T-cell (primary cell): ENCODE measurements at regions not wholly inside any gene's neighbourhood (a gene's known extent, or its start where the extent isn't known, plus 50 kb on each side); places are given as distances from the start of the nearest gene placed in this dataset.

ENCODE experiments used
- ATAC-seq, 4 experiments: fragments of 200-7000 bp in 3 of 4; fragments of 150-1000 bp in 1 of 4; cut with Tn5 transposase; replicated peaks in 1 of 4; 1 replicate in 3 of 4; 2 replicates in 1 of 4; pipeline ENCODE4 v1.10.0; 2021; ENCODE audit warnings: moderate library complexity in 3 of 4, mild to moderate bottlenecking in 2 of 4, moderate number of reproducible peaks in 1 of 4
- CTCF ChIA-PET, 2 donors: fragments of 300-600 bp; sonication (Branson Sonifier 250); formaldehyde crosslinking; loops; one replicate each; lab custom pipeline; 2022; ENCODE audit warnings: antibody characterized with exemption in 2 of 2; lab: Charles Lee
- POLR2A ChIA-PET, 2 donors: fragments of 300-600 bp; sonication (Branson Sonifier 250); formaldehyde crosslinking; loops; one replicate each; lab custom pipeline; 2022; ENCODE audit warnings: antibody characterized with exemption in 2 of 2; lab: Charles Lee
- DNase-seq, 35 experiments: peaks; one replicate each; pipeline versions ENCODE4 v3.0.0 to v3.0.0-alpha.2; 2013 to 2023
- H3K27ac ChIP-seq: one replicate; pipeline ENCODE4 v1.5.1; 2013; ENCODE audit warnings: low read length
- H3K27me3 ChIP-seq, 2 experiments: replicated peaks in 1 of 2; 1 replicate in 1 of 2; 2 replicates in 1 of 2; pipeline versions ENCODE4 v1.6.1 to v1.7.0; 2013; ENCODE audit warnings: low read length in 1 of 2, mixed read lengths in 1 of 2; ENCODE audit not compliant: control insufficient read depth in 2 of 2, insufficient read depth in 2 of 2; ENCODE audit errors: extremely low read depth in 1 of 2
- H3K36me3 ChIP-seq, 2 donors: 1 replicate in 1 of 2; 2 replicates in 1 of 2; pipeline versions ENCODE4 v1.6.1 to v1.7.0; 2013; ENCODE audit warnings: low read length in 1 of 2; ENCODE audit not compliant: control insufficient read depth in 2 of 2, insufficient read depth in 1 of 2; ENCODE audit errors: extremely low read depth in 1 of 2
- H3K4me1 ChIP-seq, 2 experiments: 1 replicate in 1 of 2; 2 replicates in 1 of 2; pipeline versions ENCODE4 v1.6.1 to v1.7.0; 2013; ENCODE audit warnings: low read length in 2 of 2, mixed read lengths in 1 of 2; ENCODE audit not compliant: insufficient read depth in 2 of 2, control insufficient read depth in 1 of 2; ENCODE audit errors: extremely low read depth in 1 of 2
- H3K4me3 ChIP-seq, 2 donors: 1 replicate in 1 of 2; 2 replicates in 1 of 2; pipeline versions ENCODE4 v1.5.1 to v1.7.0; 2013; ENCODE audit warnings: mild to moderate bottlenecking in 2 of 2, low read length in 1 of 2, moderate library complexity in 1 of 2; ENCODE audit not compliant: control insufficient read depth in 1 of 2; ENCODE audit errors: extremely low read depth in 1 of 2
- H3K9me3 ChIP-seq: 2 replicates; pipeline ENCODE4 v1.7.0; 2013
- H3K27ac Mint-ChIP-seq, 2 donors: one replicate each; pipeline ENCODE4 v1.8.0; 2020 to 2021; ENCODE audit warnings: mild to moderate bottlenecking in 2 of 2, mixed read lengths in 2 of 2
- H3K27me3 Mint-ChIP-seq, 2 donors: one replicate each; pipeline ENCODE4 v1.8.0; 2021 to 2022; ENCODE audit warnings: mixed read lengths in 2 of 2
- H3K36me3 Mint-ChIP-seq: one replicate; pipeline ENCODE4 v1.8.0; 2021; ENCODE audit warnings: mixed read lengths
- H3K4me1 Mint-ChIP-seq, 3 donors: one replicate each; pipeline ENCODE4 v1.8.0; 2020 to 2022; ENCODE audit warnings: mixed read lengths in 3 of 3, mild to moderate bottlenecking in 1 of 3
- H3K4me3 Mint-ChIP-seq, 3 donors: one replicate each; pipeline ENCODE4 v1.8.0; 2020 to 2022; ENCODE audit warnings: mild to moderate bottlenecking in 3 of 3, mixed read lengths in 3 of 3, moderate library complexity in 3 of 3
- H3K9me3 Mint-ChIP-seq, 3 donors: one replicate each; pipeline ENCODE4 v1.8.0; 2020 to 2022; ENCODE audit warnings: mixed read lengths in 3 of 3
- WGBS: methylation state at CpG from one replicate; pipeline ENCODE4 v1.1.5; 2013; ENCODE audit warnings: missing lambda C conversion rate; ENCODE audit not compliant: insufficient coverage; 5-methylcytosine and 5-hydroxymethylcytosine counted together

GRCh38 chr4:162909952-162910351 lies 256.7 kb downstream of the NAF1 start:
- Mint-ChIP-seq H3K36me3 (no peaks in the 10 kb centered on the region), H3K27ac (no peak overlapping the region)
- POLR2A ChIA-PET, result no interaction called here

GRCh38 chr4:162894387-162894786 lies 272.3 kb downstream of the NAF1 start:
- Histone ChIP-seq H3K27ac (no peak overlapping the region), H3K36me3 (no peaks in the 10 kb centered on the region), H3K4me3 (no peak overlapping the region), H3K27me3 (no peaks in the 10 kb centered on the region), H3K9me3 (no peaks in the 10 kb centered on the region), H3K4me1 (no peaks in the 10 kb centered on the region)
- Mint-ChIP-seq H3K4me1 (peaks cover 0 to 5% (median 0%) of the 10 kb centered on the region in 3 donors), H3K9me3 (no peaks in the 10 kb centered on the region), H3K4me3 (no peak overlapping the region), H3K36me3 (no peaks in the 10 kb centered on the region), H3K27ac (no peak overlapping the region), H3K27me3 (no peaks in the 10 kb centered on the region)
- no peak for ATAC-seq
- POLR2A ChIA-PET, result interaction anchor here in 1 of 2 donors (0.6 kb wide), 1 partner anchor 850 kb away, joined by 3 read pairs; no protein-coding TSS in a partner anchor
- no CpG with 5 or more reads among the region's 3 CpGs for WGBS
- CTCF ChIA-PET, result no interaction called here
- DNase-seq, result no peak

More at GRCh38 chr4:162909952-162910351, 256.7 kb downstream of the NAF1 start:
- DNase-seq, result no peak
- H3K9me3 Mint-ChIP-seq, result peaks cover under 1 to 11% (median 11%) of the 10 kb centered on the region in 3 donors
- CTCF ChIA-PET, result no interaction called here
- no peak for ATAC-seq
- Histone ChIP-seq H3K4me1 (no peaks in the 10 kb centered on the region), H3K4me3 (no peak overlapping the region), H3K9me3 (no peaks in the 10 kb centered on the region), H3K36me3 (no peaks in the 10 kb centered on the region), H3K27ac (no peak overlapping the region), H3K27me3 (no peaks in the 10 kb centered on the region)
- no peak overlapping the region for H3K4me3 Mint-ChIP-seq
- WGBS, result 67% methylated on average over 1 of the region's 2 CpGs
- no peaks in the 10 kb centered on the region for H3K27me3 Mint-ChIP-seq
- H3K4me1 Mint-ChIP-seq, result no peaks in the 10 kb centered on the region

- Histone ChIP-seq H3K27me3 (no peaks in the 10 kb centered on the region), H3K36me3 (no peaks in the 10 kb centered on the region), H3K4me3 (no peak overlapping the region), H3K4me1 (no peaks in the 10 kb centered on the region), H3K9me3 (no peaks in the 10 kb centered on the region), H3K27ac (no peak overlapping the region)
- Mint-ChIP-seq H3K4me3 (no peak overlapping the region), H3K36me3 (no peaks in the 10 kb centered on the region), H3K4me1 (peaks cover 0 to 5% (median 0%) of the 10 kb centered on the region in 3 donors), H3K9me3 (peaks cover 0 to 5% (median 0%) of the 10 kb centered on the region in 3 donors), H3K27me3 (no peaks in the 10 kb centered on the region), H3K27ac (no peak overlapping the region)
- no peak for ATAC-seq
- WGBS, result no CpG with 5 or more reads among the region's 3 CpGs
- CTCF ChIA-PET, result no interaction called here
- POLR2A ChIA-PET, result no interaction called here
- no peak for DNase-seq
These were observed 274.6 kb downstream of the NAF1 start for GRCh38 chr4:162891788-162892707.

- CTCF ChIA-PET, result no interaction called here
- no peaks in the 10 kb centered on the region for H3K4me1 ChIP-seq
- no peaks in the 10 kb centered on the region for H3K36me3 Mint-ChIP-seq
These were observed 288.6 kb downstream of the NAF1 start for GRCh38 chr4:162878096-162878495.

GRCh38 chr4:162874748-162875147 lies 291.9 kb downstream of the NAF1 start:
- H3K4me1 ChIP-seq, result no peaks in the 10 kb centered on the region
- no peak overlapping the region for H3K4me3 ChIP-seq
- H3K27ac ChIP-seq, result no peak overlapping the region
- POLR2A ChIA-PET, result no interaction called here
- no peaks in the 10 kb centered on the region for H3K9me3 Mint-ChIP-seq
- 100% methylated on average over 1 of the region's 2 CpGs for WGBS
- no peak for DNase-seq
- H3K36me3 ChIP-seq, result no peaks in the 10 kb centered on the region
- ATAC-seq, result no peak
- no peaks in the 10 kb centered on the region for H3K9me3 ChIP-seq
- no peak overlapping the region for H3K4me3 Mint-ChIP-seq
- H3K36me3 Mint-ChIP-seq, result no peaks in the 10 kb centered on the region
- CTCF ChIA-PET, result no interaction called here
- H3K27me3 ChIP-seq, result no peaks in the 10 kb centered on the region
- H3K4me1 Mint-ChIP-seq, result no peaks in the 10 kb centered on the region
- no peaks in the 10 kb centered on the region for H3K27me3 Mint-ChIP-seq
- H3K27ac Mint-ChIP-seq, result no peak overlapping the region

More at GRCh38 chr4:162878096-162878495, 288.6 kb downstream of the NAF1 start:
- POLR2A ChIA-PET, result no interaction called here
- no peaks in the 10 kb centered on the region for H3K9me3 ChIP-seq
- no peak overlapping the region for H3K4me3 Mint-ChIP-seq
- H3K4me3 ChIP-seq, result no peak overlapping the region
- H3K27ac ChIP-seq, result no peak overlapping the region
- ATAC-seq (no peak), DNase-seq (no peak)
- no peaks in the 10 kb centered on the region for H3K36me3 ChIP-seq
- no peaks in the 10 kb centered on the region for H3K27me3 Mint-ChIP-seq
- no peak overlapping the region for H3K27ac Mint-ChIP-seq
- H3K4me1 Mint-ChIP-seq, result no peaks in the 10 kb centered on the region
- no peaks in the 10 kb centered on the region for H3K9me3 Mint-ChIP-seq
- no CpG with 5 or more reads among the region's 1 CpG for WGBS
- H3K27me3 ChIP-seq, result no peaks in the 10 kb centered on the region

DNA sequence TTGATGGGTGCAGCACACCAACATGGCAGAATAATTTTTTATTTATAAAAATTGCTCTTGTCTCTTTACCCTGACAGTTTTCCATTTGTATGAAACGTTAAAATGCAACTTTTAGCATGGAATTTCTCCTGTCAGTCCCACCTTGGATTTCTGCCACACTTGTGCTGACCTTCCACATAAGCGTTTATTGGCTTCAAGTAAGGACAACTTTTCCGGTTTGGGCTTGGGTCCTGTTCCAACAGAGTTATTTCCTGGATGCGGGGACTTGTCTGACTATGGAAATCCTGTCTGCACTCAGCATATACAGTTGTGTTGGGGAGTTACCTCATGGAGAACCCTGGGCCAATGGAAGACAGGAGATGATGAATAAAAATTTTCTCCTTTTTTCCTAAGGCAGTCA lies 294.7 kb downstream of the NAF1 start:
- Mint-ChIP-seq H3K4me3 (no peak overlapping the region), H3K9me3 (peaks cover 4 to 9% (median 5%) of the 10 kb centered on the region in 3 donors), H3K27ac (no peak overlapping the region), H3K27me3 (no peaks in the 10 kb centered on the region), H3K36me3 (no peaks in the 10 kb centered on the region), H3K4me1 (no peaks in the 10 kb centered on the region)
- Histone ChIP-seq H3K4me3 (no peak overlapping the region), H3K4me1 (no peaks in the 10 kb centered on the region), H3K27me3 (no peaks in the 10 kb centered on the region), H3K36me3 (no peaks in the 10 kb centered on the region), H3K9me3 (no peaks in the 10 kb centered on the region), H3K27ac (no peak overlapping the region)
- DNase-seq, result no peak
- no peak for ATAC-seq
- ChIA-PET CTCF (no interaction called here), POLR2A (no interaction called here)
- 75% methylated on average over 2 of the region's 4 CpGs for WGBS
